Esophagus muscularis mucosa (tissue), 4 donors: ENCODE measurements at regions not wholly inside any gene's neighbourhood (a gene's known extent, or its start where the extent isn't known, plus 50 kb on each side); places are given as distances from the start of the nearest gene placed in this dataset.

Experiments
- EP300 ChIP-seq: sonication (generic); formaldehyde crosslinking; IDR thresholded peaks from one replicate; pipeline ENCODE4 v1.6.1; 2017; ENCODE audit warnings: antibody characterized with exemption
- POLR2A ChIP-seq: fragments of 450-650 bp; IDR thresholded peaks from one replicate; pipeline ENCODE4 v1.6.1; 2017; ENCODE audit warnings: antibody characterized with exemption, moderate library complexity, mild to moderate bottlenecking, low read depth
- POLR2AphosphoS5 ChIP-seq, 2 donors: sonication (generic); formaldehyde crosslinking; IDR thresholded peaks; one replicate each; pipeline ENCODE4 v1.6.1; 2017; ENCODE audit warnings: antibody characterized with exemption in 2 of 2
- TF ChIP-seq, protein P1 (sequence below), 3 experiments: fragments of 200-600 bp in 2 of 3; fragments of 450-650 bp in 1 of 3; sonication (generic) in 2 of 3; IDR thresholded peaks; one replicate each; pipeline ENCODE4 v1.5.1; 2017 to 2019; ENCODE audit warnings: antibody characterized with exemption in 3 of 3, mild to moderate bottlenecking in 2 of 3, moderate library complexity in 1 of 3

- TF ChIP-seq, protein P1, sequence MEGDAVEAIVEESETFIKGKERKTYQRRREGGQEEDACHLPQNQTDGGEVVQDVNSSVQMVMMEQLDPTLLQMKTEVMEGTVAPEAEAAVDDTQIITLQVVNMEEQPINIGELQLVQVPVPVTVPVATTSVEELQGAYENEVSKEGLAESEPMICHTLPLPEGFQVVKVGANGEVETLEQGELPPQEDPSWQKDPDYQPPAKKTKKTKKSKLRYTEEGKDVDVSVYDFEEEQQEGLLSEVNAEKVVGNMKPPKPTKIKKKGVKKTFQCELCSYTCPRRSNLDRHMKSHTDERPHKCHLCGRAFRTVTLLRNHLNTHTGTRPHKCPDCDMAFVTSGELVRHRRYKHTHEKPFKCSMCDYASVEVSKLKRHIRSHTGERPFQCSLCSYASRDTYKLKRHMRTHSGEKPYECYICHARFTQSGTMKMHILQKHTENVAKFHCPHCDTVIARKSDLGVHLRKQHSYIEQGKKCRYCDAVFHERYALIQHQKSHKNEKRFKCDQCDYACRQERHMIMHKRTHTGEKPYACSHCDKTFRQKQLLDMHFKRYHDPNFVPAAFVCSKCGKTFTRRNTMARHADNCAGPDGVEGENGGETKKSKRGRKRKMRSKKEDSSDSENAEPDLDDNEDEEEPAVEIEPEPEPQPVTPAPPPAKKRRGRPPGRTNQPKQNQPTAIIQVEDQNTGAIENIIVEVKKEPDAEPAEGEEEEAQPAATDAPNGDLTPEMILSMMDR (IDR thresholded peaks at IDR 0.05): no peak
- TF ChIP-seq POLR2A (no peak), POLR2AphosphoS5 (IDR thresholded peaks at IDR 0.05) (no peak), EP300 (no peak)
Observed at GRCh38 chr5:105929858-105930257, 1740.9 kb downstream of the EFNA5 start.
